Neural crest cell (in vitro differentiated cells): ENCODE measurements at regions not wholly inside any gene's neighbourhood (a gene's known extent, or its start where the extent isn't known, plus 50 kb on each side); places are given as distances from the start of the nearest gene placed in this dataset.

Experiments
- DNase-seq: peaks from one replicate; pipeline ENCODE4 v3.0.0; 2021; ENCODE audit warnings: low read depth, mixed read lengths, low spot score
- H3K27ac Mint-ChIP-seq: one replicate; pipeline ENCODE4 v1.8.0; 2021; ENCODE audit warnings: mild to moderate bottlenecking, mixed read lengths; ENCODE audit not compliant: unreplicated experiment
- H3K27me3 Mint-ChIP-seq: 2 replicates; pipeline ENCODE4 v1.8.0; 2021; ENCODE audit warnings: low read depth, mild to moderate bottlenecking, mixed read lengths
- H3K36me3 Mint-ChIP-seq: 2 replicates; pipeline ENCODE4 v1.8.0; 2021; ENCODE audit warnings: low read depth, mild to moderate bottlenecking, mixed read lengths
- H3K4me1 Mint-ChIP-seq: 2 replicates; pipeline ENCODE4 v1.8.0; 2021; ENCODE audit warnings: mixed read lengths
- H3K4me3 Mint-ChIP-seq: one replicate; pipeline ENCODE4 v1.8.0; 2021; ENCODE audit warnings: mild to moderate bottlenecking, mixed read lengths
- H3K9me3 Mint-ChIP-seq: 2 replicates; pipeline ENCODE4 v1.8.0; 2021; ENCODE audit warnings: mixed read lengths
- CTCF ChIP-seq: fragments of 200-600 bp; sonication (generic); conservative IDR thresholded peaks from 2 replicates; pipeline ENCODE4 v1.5.0; 2021; ENCODE audit warnings: antibody characterized with exemption, mild to moderate bottlenecking

GRCh38 chr6:164010441-164011103, 596.1 kb downstream of the QKI start:
- DNase-seq = peak; percentile 12

GRCh38 chr6:164008902-164009301, 594.4 kb downstream of the QKI start:
- Mint-ChIP-seq H3K27ac (peak overlapping the region; percentile 89), H3K27me3 (no peaks in the 10 kb centered on the region), H3K9me3 (peaks cover 17% of the 10 kb centered on the region), H3K4me3 (peak overlapping the region; percentile 52), H3K4me1 (peaks cover 42% of the 10 kb centered on the region), H3K36me3 (peaks cover 15% of the 10 kb centered on the region)
- DNase-seq = no peak
- no peak for TF ChIP-seq CTCF

More at GRCh38 chr6:164010441-164011103, 596.1 kb downstream of the QKI start:
- peak overlapping the region; percentile 49 for H3K4me3 Mint-ChIP-seq
- no peak for TF ChIP-seq CTCF
- peaks cover 17% of the 10 kb centered on the region for H3K9me3 Mint-ChIP-seq
- peaks cover 59% of the 10 kb centered on the region for H3K4me1 Mint-ChIP-seq
- peaks cover 13% of the 10 kb centered on the region for H3K36me3 Mint-ChIP-seq
- no peaks in the 10 kb centered on the region for H3K27me3 Mint-ChIP-seq
- peak overlapping the region; percentile 97 for H3K27ac Mint-ChIP-seq

- no peak for TF ChIP-seq CTCF
- no peak for DNase-seq
- H3K36me3 Mint-ChIP-seq = peaks cover 16% of the 10 kb centered on the region
- H3K4me1 Mint-ChIP-seq = peaks cover 36% of the 10 kb centered on the region
- H3K27me3 Mint-ChIP-seq = no peaks in the 10 kb centered on the region
- no peak overlapping the region for H3K27ac Mint-ChIP-seq
- peaks cover 23% of the 10 kb centered on the region for H3K9me3 Mint-ChIP-seq
- H3K4me3 Mint-ChIP-seq = no peak overlapping the region
These were observed 593.4 kb downstream of the QKI start for GRCh38 chr6:164007881-164008280.

- Mint-ChIP-seq H3K9me3 (peaks cover 22% of the 10 kb centered on the region), H3K27me3 (no peaks in the 10 kb centered on the region), H3K4me1 (peaks cover 29% of the 10 kb centered on the region), H3K36me3 (peaks cover 17% of the 10 kb centered on the region), H3K27ac (no peak overlapping the region), H3K4me3 (no peak overlapping the region)
- TF ChIP-seq CTCF = no peak
- DNase-seq = no peak
These were observed 591.9 kb downstream of the QKI start for GRCh38 chr6:164006459-164006858.

- DNase-seq = no peak
- no peak for TF ChIP-seq CTCF
These were observed 590.6 kb downstream of the QKI start for GRCh38 chr6:164005004-164005711.

More at GRCh38 chr6:164005004-164005711, 590.6 kb downstream of the QKI start:
- Mint-ChIP-seq H3K9me3 (peaks cover 22% of the 10 kb centered on the region), H3K4me1 (peaks cover 16% of the 10 kb centered on the region), H3K36me3 (peaks cover 17% of the 10 kb centered on the region), H3K4me3 (no peak overlapping the region), H3K27me3 (no peaks in the 10 kb centered on the region), H3K27ac (no peak overlapping the region)
